ENCODE measurements at regions not wholly inside any gene's neighbourhood (a gene's known extent, or its start where the extent isn't known, plus 50 kb on each side); places are given as distances from the start of the nearest gene placed in this dataset.

GRCh38 chr7:84629216-84629615, 434.6 kb upstream of the SEMA3A start:
- no peak for DNase-seq (ENCODE audit: low spot score)

GRCh38 chr7:84627250-84627649, 432.7 kb upstream of the SEMA3A start:
- no peak for DNase-seq (ENCODE audit: low spot score)

- DNase-seq (ENCODE audit: low spot score), result no peak
Observed at GRCh38 chr7:84624927-84625326, 430.3 kb upstream of the SEMA3A start.

- DNase-seq (ENCODE audit: low spot score), result no peak
Observed at GRCh38 chr7:84624527-84624926, 429.9 kb upstream of the SEMA3A start.

- DNase-seq (ENCODE audit: low spot score), result no peak
Observed at GRCh38 chr7:84617265-84618030, 422.9 kb upstream of the SEMA3A start.

- no peak for DNase-seq (ENCODE audit: low spot score)
Observed at GRCh38 chr7:84614821-84615501, 420.4 kb upstream of the SEMA3A start.

- no peak for DNase-seq (ENCODE audit: low spot score)
Observed at GRCh38 chr7:84612981-84613681, 418.5 kb upstream of the SEMA3A start.

GRCh38 chr7:84611391-84611790, 416.8 kb upstream of the SEMA3A start:
- DNase-seq (ENCODE audit: low spot score), result no peak

- DNase-seq (ENCODE audit: low spot score), result no peak
Observed at GRCh38 chr7:84610390-84610789, 415.8 kb upstream of the SEMA3A start.

- DNase-seq (ENCODE audit: low spot score), result no peak
Observed at GRCh38 chr7:84605301-84605700, 410.7 kb upstream of the SEMA3A start.

- DNase-seq (ENCODE audit: low spot score), result no peak
Observed at GRCh38 chr7:84603545-84603944, 409.0 kb upstream of the SEMA3A start.

GRCh38 chr7:84595026-84595425, 400.4 kb upstream of the SEMA3A start:
- DNase-seq (ENCODE audit: low spot score), result no peak

GRCh38 chr7:84591897-84592296, 397.3 kb upstream of the SEMA3A start:
- no peak for DNase-seq (ENCODE audit: low spot score)

GRCh38 chr7:84589012-84589411, 394.4 kb upstream of the SEMA3A start:
- no peak for DNase-seq (ENCODE audit: low spot score)

- DNase-seq (ENCODE audit: low spot score), result no peak
Observed at GRCh38 chr7:84583331-84583730, 388.7 kb upstream of the SEMA3A start.

GRCh38 chr7:84582747-84583146, 388.2 kb upstream of the SEMA3A start:
- DNase-seq (ENCODE audit: low spot score), result no peak

- DNase-seq (ENCODE audit: low spot score), result no peak
Observed at GRCh38 chr7:84578825-84579224, 384.2 kb upstream of the SEMA3A start.

- no peak for DNase-seq (ENCODE audit: low spot score)
Observed at GRCh38 chr7:84568781-84569180, 374.2 kb upstream of the SEMA3A start.

- no peak for DNase-seq (ENCODE audit: low spot score)
Observed at GRCh38 chr7:84565345-84566074, 370.9 kb upstream of the SEMA3A start.

GRCh38 chr7:84553711-84554110, 359.1 kb upstream of the SEMA3A start:
- no peak for DNase-seq (ENCODE audit: low spot score)

- no peak for DNase-seq (ENCODE audit: low spot score)
Observed at GRCh38 chr7:84549409-84549808, 354.8 kb upstream of the SEMA3A start.

Measured in H4 (cell line).